Lung (tissue), 11 donors: ENCODE measurements at regions not wholly inside any gene's neighbourhood (a gene's known extent, or its start where the extent isn't known, plus 50 kb on each side); places are given as distances from the start of the nearest gene placed in this dataset.

Experiments used
- ATAC-seq: fragments of 200-7000 bp; cut with Tn5 transposase; one replicate; pipeline ENCODE4 v1.9.1; 2020; ENCODE audit warnings: moderate number of reproducible peaks; ENCODE audit not compliant: insufficient read depth, low FRiP score
- DNase-seq, 3 donors: peaks; one replicate each; pipeline ENCODE4 v3.0.0-alpha.2; 2013 to 2017
- H3K27ac ChIP-seq, 2 donors: one replicate each; pipeline ENCODE4 v1.5.1; 2013; ENCODE audit warnings: mild to moderate bottlenecking in 2 of 2, moderate library complexity in 2 of 2, control low read depth in 1 of 2, inconsistent platforms in 1 of 2, low read depth in 1 of 2, low read length in 1 of 2
- H3K27me3 ChIP-seq, 3 donors: one replicate each; pipeline ENCODE4 v1.5.1; 2013; ENCODE audit warnings: low read length in 2 of 3; ENCODE audit not compliant: control insufficient read depth in 3 of 3, insufficient read depth in 3 of 3
- H3K36me3 ChIP-seq, 4 donors: one replicate each; pipeline ENCODE4 v1.5.1; 2013; ENCODE audit warnings: low read length in 4 of 4, mild to moderate bottlenecking in 1 of 4, moderate library complexity in 1 of 4; ENCODE audit not compliant: control insufficient read depth in 4 of 4, insufficient read depth in 4 of 4
- H3K4me1 ChIP-seq, 5 donors: one replicate each; pipeline ENCODE4 v1.5.1; 2013; ENCODE audit warnings: low read length in 5 of 5, mild to moderate bottlenecking in 2 of 5, moderate library complexity in 1 of 5; ENCODE audit not compliant: control insufficient read depth in 5 of 5, insufficient read depth in 5 of 5
- H3K4me3 ChIP-seq: one replicate; pipeline ENCODE4 v1.5.1; 2013; ENCODE audit warnings: mild to moderate bottlenecking, control low read depth, moderate library complexity
- H3K9ac ChIP-seq, 2 donors: one replicate each; pipeline ENCODE4 v1.5.1; 2013; ENCODE audit warnings: low read length in 2 of 2, control low read depth in 1 of 2; ENCODE audit not compliant: insufficient read depth in 1 of 2
- H3K9me3 ChIP-seq, 4 donors: one replicate each; pipeline ENCODE4 v1.5.1; 2013; ENCODE audit warnings: low read length in 3 of 4, mild to moderate bottlenecking in 1 of 4, moderate library complexity in 1 of 4; ENCODE audit not compliant: control insufficient read depth in 4 of 4, insufficient read depth in 3 of 4
- WGBS, 2 donors: extraction: QIAGEN DNeasy Blood & Tissue Kit; methylation state at CpG; one replicate each; pipeline ENCODE4 v1.1.7; 2013; 5-methylcytosine and 5-hydroxymethylcytosine counted together
- TF ChIP-seq, protein P1 (sequence below): IDR thresholded peaks from 2 replicates; pipeline ENCODE4 v1.5.1; 2012; ENCODE audit warnings: mild to moderate bottlenecking; ENCODE audit errors: control extremely low read depth, extremely low read depth
- donor health status: control.
- donor health status: control.
- donor health status: Bipolar disorder and iron deficiency.
- donor health status: healthy.
- donor health status: DM: yes; HTN: yes; CAD: no.

DNA sequence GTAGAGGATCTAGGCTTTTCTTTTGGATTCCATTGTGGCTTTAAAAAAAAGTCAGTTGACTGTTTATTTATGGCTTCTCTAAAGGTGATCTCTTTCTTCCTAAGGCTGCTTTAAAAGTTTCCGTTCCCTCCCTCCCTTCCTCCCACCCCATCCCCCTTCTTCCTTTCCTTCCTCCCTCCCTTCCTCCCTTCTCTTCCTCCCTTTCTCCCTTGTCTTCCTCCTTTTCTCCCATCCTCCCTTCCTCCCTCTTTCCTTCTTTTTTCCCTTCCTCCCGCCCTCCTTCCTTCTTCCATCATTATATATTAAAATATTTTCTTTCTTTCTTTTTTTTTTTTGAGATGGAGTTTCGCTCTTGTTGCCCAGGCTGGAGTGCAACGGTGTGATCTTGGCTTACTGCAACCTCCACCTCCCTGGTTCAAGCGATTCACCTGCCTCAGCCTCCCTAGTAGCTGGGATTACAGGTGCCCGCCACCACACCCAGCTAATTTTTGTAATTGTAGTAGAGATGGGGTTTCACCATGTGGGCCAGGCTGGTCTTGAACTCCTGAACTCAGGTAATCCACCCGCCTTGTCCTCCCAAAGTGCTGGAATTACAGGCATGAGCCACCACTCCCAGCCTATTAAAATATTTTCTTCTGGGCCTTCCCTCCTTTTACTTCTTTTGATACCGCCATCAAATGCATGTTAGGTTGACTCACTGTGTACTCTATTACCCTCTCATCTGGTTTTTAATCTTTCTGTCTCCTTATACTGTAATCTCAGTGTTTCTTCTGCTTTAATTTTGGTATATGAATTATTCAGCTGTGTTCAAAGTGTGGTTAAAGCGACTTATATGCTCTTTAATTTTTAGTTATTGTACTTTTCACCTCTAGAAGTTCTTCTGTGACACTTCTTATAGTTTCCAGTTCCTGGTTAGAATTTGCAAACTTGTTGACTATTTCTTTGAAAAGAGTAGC lies 59.2 kb upstream of the ATP5PO start:
- 93 to 94% methylated on average over 9 of the region's 9 CpGs for WGBS, 2 donors
- H3K4me3 ChIP-seq = no peak overlapping the region
- H3K27ac ChIP-seq = peak overlapping the region in 1 of 2 donors; percentile 82
- no peak overlapping the region for H3K9ac ChIP-seq
- TF ChIP-seq, protein P1, sequence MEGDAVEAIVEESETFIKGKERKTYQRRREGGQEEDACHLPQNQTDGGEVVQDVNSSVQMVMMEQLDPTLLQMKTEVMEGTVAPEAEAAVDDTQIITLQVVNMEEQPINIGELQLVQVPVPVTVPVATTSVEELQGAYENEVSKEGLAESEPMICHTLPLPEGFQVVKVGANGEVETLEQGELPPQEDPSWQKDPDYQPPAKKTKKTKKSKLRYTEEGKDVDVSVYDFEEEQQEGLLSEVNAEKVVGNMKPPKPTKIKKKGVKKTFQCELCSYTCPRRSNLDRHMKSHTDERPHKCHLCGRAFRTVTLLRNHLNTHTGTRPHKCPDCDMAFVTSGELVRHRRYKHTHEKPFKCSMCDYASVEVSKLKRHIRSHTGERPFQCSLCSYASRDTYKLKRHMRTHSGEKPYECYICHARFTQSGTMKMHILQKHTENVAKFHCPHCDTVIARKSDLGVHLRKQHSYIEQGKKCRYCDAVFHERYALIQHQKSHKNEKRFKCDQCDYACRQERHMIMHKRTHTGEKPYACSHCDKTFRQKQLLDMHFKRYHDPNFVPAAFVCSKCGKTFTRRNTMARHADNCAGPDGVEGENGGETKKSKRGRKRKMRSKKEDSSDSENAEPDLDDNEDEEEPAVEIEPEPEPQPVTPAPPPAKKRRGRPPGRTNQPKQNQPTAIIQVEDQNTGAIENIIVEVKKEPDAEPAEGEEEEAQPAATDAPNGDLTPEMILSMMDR = no peak
- H3K9me3 ChIP-seq = no peaks in the 10 kb centered on the region
- DNase-seq (no peak), ATAC-seq (no peak)
- H3K27me3 ChIP-seq = no peaks in the 10 kb centered on the region
- H3K4me1 ChIP-seq = peaks cover 0 to 13% (median 6%) of the 10 kb centered on the region in 5 donors
- H3K36me3 ChIP-seq = no peaks in the 10 kb centered on the region

DNA sequence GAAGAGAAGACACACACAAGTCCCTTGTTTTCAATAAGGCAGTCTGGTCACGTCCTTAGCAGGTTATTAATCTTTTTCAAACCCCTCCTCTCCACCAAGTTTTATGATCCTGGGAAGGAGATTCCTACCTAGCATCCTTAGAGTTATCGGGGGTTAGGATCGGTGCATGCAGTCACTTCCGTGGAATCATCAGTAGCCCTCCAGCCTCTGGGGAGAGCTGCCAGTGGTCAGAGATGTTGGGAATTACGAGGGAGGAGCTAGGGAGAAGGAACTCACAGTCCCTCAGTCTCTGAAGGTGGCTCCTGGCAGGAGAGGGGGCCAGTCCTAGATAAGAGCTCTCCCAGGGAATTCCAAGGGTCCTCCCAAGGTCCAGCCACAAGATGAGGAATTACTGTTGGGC lies 57.7 kb upstream of the ATP5PO start:
- WGBS, 2 donors = 84 to 89% methylated on average over 5 of the region's 5 CpGs
- H3K27ac ChIP-seq = no peak overlapping the region
- no peak for ATAC-seq
- no peak for DNase-seq
- no peak overlapping the region for H3K4me3 ChIP-seq
- no peaks in the 10 kb centered on the region for H3K9me3 ChIP-seq
- no peaks in the 10 kb centered on the region for H3K36me3 ChIP-seq
- no peak overlapping the region for H3K9ac ChIP-seq
- TF ChIP-seq, protein P1 = no peak
- H3K4me1 ChIP-seq = peaks cover 0 to 24% (median 10%) of the 10 kb centered on the region in 5 donors
- no peaks in the 10 kb centered on the region for H3K27me3 ChIP-seq

DNA sequence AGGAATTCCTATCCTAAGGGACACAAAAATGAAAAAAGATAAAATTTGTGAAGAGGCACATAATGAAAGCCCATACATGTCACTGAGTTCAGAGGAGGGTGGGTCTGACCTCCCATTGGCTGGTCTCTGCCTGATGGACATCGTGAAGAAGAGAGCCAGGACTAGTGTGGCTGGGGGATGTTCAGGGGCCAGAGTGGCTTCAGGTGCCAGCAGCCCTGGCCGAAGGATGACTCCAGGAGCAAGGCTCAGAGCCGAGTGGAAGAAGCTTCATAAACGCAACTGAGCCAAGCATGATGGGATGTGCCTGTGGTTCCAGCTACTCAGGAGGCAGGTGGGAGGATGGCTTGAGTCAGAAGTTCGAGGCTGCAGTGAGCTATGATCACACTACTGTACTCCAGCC lies 56.9 kb upstream of the ATP5PO start:
- H3K9me3 ChIP-seq = no peaks in the 10 kb centered on the region
- no peak overlapping the region for H3K27ac ChIP-seq
- H3K9ac ChIP-seq = no peak overlapping the region
- no peak for DNase-seq
- no peak overlapping the region for H3K4me3 ChIP-seq
- no peaks in the 10 kb centered on the region for H3K36me3 ChIP-seq
- peaks cover 0 to 24% (median 13%) of the 10 kb centered on the region in 5 donors for H3K4me1 ChIP-seq
- 94 to 97% methylated on average over 5 of the region's 5 CpGs for WGBS, 2 donors
- TF ChIP-seq, protein P1 = no peak
- ATAC-seq = no peak
- no peaks in the 10 kb centered on the region for H3K27me3 ChIP-seq
